NB4 (cell line): ENCODE measurements at regions not wholly inside any gene's neighbourhood (a gene's known extent, or its start where the extent isn't known, plus 50 kb on each side); places are given as distances from the start of the nearest gene placed in this dataset.

Source experiments
- DNase-seq: peaks from one replicate; pipeline ENCODE4 v3.0.0; 2010; ENCODE audit warnings: low read depth
- H3K4me3 ChIP-seq: one replicate; pipeline ENCODE4 v1.5.1; 2011; ENCODE audit warnings: mild to moderate bottlenecking, low read depth, low read length, moderate library complexity
- MYC ChIP-seq: IDR thresholded peaks from 2 replicates; pipeline ENCODE4 v1.6.1; 2011; ENCODE audit warnings: low read depth, low read length
- POLR2A ChIP-seq: IDR thresholded peaks from 2 replicates; pipeline ENCODE4 v1.6.1; 2011; ENCODE audit warnings: mild to moderate bottlenecking; ENCODE audit not compliant: insufficient read length; ENCODE audit errors: extremely low read depth
- TF ChIP-seq, protein P1 (sequence below): IDR thresholded peaks from one replicate; pipeline ENCODE4 v1.5.1; 2012; ENCODE audit warnings: low read depth, low read length
- TF ChIP-seq, protein P2 (sequence below): IDR thresholded peaks from 2 replicates; pipeline ENCODE4 v1.6.1; 2011; ENCODE audit warnings: low read depth, low read length

DNA sequence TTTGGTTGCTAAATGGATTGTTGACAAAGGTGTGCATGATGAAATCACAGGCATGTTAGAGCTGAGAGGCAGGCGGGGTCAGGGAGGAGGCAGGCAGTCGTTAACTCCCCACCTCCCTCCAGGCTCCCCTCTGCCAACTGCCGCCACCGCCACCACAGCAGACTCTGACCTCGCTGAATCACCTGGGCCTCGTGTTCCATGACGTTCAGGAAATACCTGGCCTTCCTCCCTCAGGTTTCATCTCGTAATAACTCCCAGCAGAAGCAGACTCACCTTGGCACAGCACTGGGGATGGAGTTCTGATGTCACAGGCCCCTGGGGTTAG lies 198.5 kb downstream of the KATNAL1 start:
- no peak overlapping the region for H3K4me3 ChIP-seq
- TF ChIP-seq POLR2A (no peak), MYC (no peak)
- TF ChIP-seq, protein P1, sequence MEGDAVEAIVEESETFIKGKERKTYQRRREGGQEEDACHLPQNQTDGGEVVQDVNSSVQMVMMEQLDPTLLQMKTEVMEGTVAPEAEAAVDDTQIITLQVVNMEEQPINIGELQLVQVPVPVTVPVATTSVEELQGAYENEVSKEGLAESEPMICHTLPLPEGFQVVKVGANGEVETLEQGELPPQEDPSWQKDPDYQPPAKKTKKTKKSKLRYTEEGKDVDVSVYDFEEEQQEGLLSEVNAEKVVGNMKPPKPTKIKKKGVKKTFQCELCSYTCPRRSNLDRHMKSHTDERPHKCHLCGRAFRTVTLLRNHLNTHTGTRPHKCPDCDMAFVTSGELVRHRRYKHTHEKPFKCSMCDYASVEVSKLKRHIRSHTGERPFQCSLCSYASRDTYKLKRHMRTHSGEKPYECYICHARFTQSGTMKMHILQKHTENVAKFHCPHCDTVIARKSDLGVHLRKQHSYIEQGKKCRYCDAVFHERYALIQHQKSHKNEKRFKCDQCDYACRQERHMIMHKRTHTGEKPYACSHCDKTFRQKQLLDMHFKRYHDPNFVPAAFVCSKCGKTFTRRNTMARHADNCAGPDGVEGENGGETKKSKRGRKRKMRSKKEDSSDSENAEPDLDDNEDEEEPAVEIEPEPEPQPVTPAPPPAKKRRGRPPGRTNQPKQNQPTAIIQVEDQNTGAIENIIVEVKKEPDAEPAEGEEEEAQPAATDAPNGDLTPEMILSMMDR = no peak
- TF ChIP-seq, protein P2, sequence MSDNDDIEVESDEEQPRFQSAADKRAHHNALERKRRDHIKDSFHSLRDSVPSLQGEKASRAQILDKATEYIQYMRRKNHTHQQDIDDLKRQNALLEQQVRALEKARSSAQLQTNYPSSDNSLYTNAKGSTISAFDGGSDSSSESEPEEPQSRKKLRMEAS = no peak
- DNase-seq = no peak

DNA sequence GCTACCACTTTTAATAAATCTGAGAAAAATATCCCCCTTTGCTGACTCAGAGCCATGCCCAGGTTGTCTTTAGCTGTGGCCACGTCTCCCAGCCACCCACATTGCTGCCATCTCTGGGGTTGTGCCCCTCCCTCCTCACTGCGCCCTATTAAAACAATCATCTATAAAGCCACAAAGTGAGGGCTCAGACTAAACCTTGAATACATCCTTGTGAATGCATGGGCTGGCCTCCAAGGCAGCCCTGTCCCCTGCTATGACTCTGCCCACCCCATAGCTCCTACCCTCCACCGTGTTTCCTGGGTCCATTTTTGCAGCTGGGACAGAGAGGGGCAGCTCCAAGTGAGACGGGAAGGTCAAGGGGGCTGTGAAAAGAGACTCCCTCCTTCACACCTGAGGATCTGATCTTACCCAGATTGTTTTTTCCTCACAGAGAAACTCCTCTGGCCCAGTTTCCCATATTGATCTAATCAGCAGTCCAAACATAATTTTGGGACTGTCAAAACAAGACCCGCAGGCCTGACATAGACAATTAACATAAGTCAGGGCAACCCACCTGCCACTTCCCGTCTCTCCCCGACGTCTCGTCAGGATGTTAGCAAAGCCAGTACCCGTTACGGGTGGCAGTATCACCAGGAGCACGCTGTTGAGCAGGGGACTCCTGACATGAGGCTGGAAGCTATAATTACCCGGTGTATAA lies 199.0 kb downstream of the KATNAL1 start:
- no peak for DNase-seq
- TF ChIP-seq, protein P1 = no peak
- TF ChIP-seq POLR2A (no peak), MYC (no peak)
- TF ChIP-seq, protein P2 = no peak
- no peak overlapping the region for H3K4me3 ChIP-seq

DNA sequence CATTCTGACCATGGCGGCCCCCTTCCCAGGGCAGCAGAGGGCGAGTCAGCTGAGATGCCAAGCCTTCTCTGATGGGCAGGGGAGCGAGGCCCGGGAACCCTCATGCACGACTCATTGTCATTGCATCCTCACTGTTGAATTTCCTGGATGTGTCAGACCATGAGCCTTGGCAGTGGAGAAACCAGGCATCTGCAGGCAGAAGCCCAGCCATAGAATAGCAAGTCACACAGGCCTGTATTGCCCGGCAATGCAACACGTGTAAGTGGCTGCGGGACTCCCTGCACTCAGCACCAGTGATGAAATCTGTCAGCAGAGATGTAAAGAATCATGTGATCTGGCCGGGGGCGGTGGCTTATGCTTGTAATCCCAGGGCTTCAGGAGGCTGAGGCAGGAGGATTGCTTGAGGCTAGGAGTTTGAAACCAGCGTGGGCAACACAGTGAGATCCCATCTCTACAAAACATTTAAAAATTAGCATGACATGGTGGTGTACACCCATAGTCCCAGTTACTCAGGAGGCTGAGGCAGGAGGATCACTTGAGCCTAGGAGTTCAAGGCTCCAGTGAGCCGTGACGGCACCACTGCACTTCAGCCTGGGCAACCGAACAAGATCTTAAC lies 199.7 kb downstream of the KATNAL1 start:
- no peak overlapping the region for H3K4me3 ChIP-seq
- TF ChIP-seq, protein P1 = no peak
- TF ChIP-seq MYC (no peak; the same call in 1 of the 2 replicates), POLR2A (no peak)
- TF ChIP-seq, protein P2 = no peak
- DNase-seq = peak; percentile 88

DNA sequence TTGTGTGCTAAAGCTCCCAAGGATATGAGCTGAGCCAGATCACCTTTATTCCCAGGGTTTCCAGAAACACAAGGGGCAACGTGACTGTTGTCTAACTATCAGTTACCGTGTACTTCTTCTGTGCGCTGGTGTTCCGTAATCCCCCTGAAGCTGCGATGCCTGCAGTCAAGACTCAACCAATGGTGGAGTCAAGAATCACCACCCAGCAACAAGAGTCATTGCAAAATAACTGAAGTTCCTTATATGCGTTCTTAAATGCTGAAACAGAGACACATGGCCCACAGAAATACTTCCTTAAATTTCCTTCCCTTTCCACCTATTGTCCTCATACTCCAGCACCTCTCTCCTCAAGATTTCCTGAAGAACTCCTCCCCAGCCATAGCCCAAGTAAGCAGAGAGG lies 200.2 kb downstream of the KATNAL1 start:
- TF ChIP-seq MYC (peak; percentile 78), POLR2A (no peak)
- TF ChIP-seq, protein P2 = peak; percentile 79
- no peak overlapping the region for H3K4me3 ChIP-seq
- DNase-seq = peak; percentile 87

DNA sequence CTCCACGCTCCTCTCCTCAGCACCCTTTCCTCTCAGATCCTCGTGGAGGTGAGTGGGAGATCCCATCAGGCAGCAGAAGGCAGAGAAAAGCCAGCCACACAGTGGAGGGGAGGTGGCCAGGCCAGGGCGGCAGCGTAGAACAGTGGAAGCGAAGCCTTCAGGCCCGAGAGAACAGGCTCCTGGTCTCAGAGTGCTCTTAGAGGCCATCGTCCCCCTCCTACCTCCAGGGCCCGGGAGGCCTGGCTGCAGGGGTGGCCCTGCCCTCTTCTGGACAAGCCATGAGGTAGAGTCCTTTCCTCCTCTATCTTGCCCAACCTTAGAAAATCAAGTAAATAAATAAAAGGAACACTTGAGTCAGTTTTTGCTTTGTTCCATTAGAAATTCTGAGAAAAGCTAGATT lies 202.0 kb downstream of the KATNAL1 start:
- no peak for TF ChIP-seq POLR2A
- TF ChIP-seq, protein P2 = no peak
- no peak for TF ChIP-seq MYC
- TF ChIP-seq, protein P1 = no peak
- H3K4me3 ChIP-seq = no peak overlapping the region
- DNase-seq = no peak

DNA sequence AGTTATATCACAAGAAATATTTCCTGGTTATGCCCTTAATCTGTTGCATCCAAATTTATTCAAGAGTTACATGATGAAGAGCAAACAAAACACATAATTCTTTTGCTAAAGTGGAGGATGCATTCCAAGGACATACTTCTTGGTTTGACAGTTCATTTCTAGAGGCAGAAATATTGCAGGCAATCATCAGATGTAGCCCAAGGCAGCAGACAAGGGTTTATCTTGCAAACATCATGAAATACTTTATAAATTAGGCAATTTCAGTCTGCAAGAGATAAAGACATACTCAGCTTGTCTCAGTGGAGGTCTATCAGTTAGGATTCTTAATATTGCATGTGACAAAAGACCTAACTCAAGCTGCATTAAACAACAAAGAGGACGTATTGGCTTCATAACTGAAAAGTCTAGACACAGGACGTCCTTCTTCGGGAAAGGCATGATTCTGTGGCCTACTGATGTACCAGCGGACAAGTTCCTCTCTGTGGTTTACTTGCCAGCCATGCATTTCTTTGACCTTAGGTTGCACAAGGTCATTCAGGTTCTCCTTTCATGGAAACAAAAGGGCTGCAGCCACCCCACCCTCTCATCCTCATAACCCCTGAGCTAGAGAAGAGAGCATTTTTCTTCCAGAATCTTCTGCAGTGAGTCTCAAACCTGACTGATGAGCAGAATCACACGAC lies 204.1 kb downstream of the KATNAL1 start:
- peak; percentile 84 for DNase-seq
- no peak overlapping the region for H3K4me3 ChIP-seq
- TF ChIP-seq, protein P1 = no peak
- TF ChIP-seq, protein P2 = peak; percentile 71; the same call in 1 of the 2 replicates
- TF ChIP-seq MYC = peak; percentile 22; the same call in 1 of the 2 replicates
